GM18502 (cell line): ENCODE measurements at regions not wholly inside any gene's neighbourhood (a gene's known extent, or its start where the extent isn't known, plus 50 kb on each side); places are given as distances from the start of the nearest gene placed in this dataset.
A peak's percentile ranks its signal among the peaks of the same experiment; 100 is the strongest.

Source experiments
- ATAC-seq: cut with Tn5 transposase; IDR thresholded peaks from one replicate; pipeline ENCODE4 v1.9.1; 2021; ENCODE audit warnings: mild to moderate bottlenecking; ENCODE audit not compliant: unreplicated experiment, poor library complexity

DNA sequence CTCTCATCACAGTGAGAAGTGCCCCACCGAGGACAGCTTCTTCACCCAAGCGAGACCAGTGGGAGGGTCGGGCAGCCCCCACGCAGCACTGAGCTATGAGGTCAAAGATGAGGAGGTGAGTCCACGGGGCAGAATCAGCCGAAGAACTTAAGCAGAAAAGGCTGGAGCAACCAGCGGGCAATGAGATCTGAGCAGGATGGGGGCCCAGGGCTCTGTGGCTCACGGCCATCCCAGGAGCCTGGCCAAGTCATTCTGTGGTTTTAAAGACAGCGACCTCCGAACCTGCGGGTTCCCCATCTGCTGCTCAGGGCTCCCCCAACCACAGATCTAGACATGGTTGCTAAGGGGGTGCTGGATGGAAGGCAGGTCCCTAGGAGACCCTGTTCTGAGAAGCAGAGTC is 202.6 kb downstream of the RBFOX3 start:
- no peak for ATAC-seq

DNA sequence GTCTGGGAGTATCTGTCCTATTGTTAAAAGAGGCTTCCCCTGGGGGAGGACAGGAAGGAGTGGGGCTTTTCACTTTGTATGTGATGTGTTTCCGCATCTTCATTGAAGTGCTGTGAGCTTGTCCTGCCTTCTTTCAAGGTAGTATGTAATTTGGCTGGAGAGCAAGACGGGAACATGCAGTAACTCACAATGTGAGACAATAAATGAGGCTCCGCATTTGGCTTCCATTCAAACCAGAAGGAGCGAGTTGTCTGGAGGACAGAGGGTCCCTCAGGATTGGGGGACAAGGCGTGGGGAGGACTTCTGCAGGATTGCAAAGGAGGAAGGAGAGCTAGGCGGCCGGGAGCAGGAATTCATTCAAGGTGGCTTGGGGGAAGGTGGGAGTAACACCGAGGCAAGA is 203.5 kb downstream of the RBFOX3 start:
- ATAC-seq, result no peak

DNA sequence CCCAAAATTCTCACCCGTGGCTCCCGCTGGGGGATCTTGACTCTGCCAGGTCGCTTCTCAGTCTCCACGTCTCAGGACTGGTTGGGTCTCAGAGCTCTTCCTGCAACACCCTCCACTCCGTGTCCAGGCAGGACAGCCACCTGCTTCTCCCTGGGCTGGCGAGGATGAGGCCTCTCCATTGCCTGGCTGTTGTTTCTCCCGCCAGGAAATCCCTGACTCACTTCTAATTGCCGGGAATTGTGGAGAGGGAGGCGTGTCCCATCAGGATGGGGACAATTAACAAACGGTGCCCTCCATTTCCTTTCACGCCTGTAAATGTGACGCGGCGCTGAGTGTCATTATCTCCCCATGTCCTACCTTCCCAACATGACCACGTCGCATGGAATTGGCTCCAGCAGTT is 204.5 kb downstream of the RBFOX3 start:
- ATAC-seq, result no peak

DNA sequence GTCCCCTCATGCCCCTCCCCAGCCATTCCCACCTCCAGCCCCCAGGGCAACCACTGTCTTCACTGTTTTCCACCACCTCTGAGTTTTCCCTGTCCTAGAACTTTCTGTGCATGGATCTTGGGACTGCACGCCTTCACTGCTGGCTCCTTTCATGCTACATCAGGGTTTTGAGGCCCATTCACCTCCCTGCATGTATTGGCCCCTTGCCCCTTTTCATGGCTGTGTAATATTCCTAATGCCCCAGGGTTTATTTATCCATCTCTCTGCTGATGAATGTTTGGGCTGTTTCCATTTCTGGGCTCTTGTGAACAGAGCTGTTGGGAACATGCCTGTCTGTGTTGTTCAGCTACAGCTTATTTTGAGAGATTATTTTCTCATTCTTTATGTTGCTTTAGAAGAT is 205.0 kb downstream of the RBFOX3 start:
- no peak for ATAC-seq

DNA sequence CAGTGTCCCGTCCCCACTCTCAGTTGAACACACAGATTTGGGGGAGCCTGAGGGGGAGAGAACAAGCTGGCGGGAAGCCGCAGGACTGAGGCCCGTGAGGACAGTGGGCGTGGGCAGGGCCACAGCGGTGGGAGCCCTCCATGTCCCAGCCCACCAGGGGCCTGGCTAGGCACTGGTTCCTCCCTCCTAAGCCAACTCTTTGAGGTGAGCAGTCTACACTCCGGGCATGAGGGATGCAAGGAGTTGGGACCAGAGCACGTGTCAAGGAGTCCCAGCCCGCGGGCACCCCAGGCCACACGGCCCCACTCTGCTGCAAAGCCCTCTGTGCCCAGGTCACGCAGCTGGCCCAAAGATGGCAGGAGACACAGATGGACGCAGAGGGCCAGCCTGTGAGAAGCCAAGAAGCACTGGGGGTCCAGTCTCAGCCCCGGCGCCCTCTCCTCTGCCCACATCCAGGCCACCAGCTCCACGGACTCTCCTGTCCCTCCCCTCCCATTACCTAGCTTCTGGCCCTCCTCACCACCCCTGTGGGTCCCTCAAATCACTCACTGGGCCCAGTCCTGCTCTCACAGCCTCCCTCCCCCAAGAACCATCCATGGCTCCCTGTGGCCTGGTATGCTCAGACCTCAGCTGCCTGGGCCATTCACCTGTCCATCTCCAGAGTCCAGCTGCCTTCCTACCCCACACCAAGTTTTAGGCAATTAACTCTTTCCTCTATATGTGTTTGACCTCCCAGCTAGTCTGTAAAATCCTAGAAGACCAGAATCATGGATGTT is 206.5 kb downstream of the RBFOX3 start:
- no peak for ATAC-seq

DNA sequence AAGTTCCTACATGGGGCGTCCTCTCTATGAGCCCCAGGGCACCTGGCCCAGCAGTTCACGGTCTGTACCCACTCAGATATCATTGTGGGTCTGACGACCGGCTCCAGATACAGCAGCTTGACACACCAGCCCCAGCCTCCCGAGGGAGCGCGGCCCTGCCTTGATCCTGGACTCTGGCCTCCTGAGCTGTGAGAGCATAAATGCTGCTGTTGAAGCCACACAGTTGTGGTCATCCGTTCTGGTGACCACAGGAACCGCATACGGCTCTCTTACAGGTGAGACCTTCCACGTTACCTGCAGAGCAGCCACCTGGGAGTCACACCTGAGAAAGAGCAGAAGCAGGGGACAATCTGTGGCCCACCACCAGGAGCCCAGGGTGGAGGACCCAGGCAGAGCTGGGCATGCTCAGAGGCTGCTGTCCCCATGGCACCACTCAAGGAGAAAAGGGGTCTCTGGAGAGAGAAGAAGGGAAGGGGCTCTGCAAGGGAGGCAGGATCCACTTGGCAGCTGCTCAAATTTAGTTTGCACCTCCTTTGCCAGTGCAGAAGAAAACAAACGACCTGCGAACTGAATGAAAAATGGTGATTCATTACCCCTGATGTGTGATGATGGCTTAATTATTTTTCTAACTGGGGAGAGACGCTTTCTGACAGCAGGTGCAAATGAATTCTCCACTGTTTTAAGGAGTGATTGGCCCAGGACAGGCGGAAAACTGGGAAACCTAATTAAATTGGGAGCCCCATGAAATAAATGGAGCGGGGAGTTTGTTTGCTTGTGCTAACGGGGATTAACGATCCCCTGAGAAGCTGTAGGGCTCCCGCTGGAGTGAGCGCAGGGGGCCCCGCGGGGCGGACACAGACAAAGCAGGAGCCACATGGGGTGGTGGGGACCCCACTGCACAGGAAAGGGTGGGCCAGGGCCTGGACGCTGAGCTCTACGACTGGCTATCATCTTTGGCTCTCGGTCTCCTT is 208.9 kb downstream of the RBFOX3 start:
- ATAC-seq, result no peak

DNA sequence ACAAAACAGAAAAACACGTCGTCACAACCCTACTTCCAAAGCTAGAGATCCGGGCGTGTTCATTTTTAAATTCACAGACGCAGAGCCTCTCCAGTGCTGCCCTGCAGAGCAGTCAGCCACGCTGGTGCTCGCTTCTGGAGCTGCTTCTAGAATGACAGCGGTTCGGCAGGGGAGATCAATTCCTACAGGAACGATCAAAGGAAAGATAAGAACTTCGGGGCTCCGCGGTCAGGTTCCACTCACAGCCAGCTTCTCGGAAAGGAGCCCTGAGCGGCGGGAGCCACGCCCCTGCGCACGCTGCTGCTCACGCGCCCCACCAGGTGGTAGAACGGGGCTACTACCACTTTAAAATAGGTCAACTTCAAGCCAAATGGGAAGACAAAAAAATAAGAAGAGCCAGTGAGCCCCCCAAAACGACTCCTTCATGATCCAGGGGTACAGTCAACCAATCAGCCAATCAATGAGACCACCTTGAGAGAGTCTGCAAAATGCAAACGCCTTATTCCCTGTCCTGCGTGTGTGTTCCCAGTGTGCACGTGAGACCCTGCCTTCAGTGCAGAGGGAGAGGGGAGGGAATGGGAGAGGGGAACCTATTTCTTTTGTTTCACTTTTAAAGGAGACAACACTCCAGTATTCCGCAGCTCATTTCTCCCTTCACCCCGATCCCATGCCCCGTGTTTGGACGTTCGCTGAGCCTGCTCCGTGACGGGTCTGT is 209.7 kb downstream of the RBFOX3 start:
- ATAC-seq, result no peak

DNA sequence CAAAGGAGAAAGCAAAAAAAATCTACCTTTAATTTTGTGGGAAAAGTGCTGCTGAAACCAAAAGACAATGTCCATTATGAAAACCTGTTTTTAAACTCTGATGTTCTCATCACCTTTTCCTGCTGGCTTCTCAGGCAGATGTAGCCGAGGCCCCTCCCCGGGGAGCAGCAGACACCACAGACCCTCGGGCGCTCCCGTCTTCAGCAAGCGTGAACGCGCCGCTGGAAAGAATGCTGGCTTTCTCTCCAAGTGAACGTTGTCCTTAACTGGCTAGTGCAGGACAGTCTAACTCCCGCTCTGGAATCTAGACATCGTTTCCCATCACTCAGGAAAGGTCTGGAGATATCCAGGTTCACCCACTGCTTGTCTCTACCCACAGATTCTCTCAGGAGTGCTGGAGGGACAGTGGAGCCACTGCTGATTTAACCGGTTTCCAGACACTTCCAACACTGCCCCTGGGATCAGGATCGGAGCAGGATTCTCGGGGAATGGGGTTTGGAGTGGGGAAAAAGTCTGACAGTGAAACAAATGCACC is 211.2 kb downstream of the RBFOX3 start:
- no peak for ATAC-seq

DNA sequence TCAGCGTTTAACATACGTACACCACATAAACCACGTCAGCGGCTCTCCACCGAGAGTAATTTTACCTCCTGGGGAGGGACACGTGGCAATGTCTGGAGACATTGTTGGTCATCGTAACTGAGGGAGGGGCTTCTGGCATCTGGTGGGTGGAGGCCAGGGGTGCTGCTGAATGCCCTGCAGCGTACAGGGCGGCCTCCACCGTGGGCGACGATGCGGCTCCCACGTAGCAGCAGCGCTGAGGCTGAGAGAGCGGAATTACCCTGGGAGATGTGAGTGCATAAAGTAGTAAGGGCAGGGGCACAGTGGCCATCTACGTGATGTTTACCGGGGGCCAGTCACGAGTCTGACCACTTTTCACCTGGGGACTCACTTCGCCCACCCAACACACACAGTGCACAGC is 212.4 kb downstream of the RBFOX3 start:
- ATAC-seq, result no peak

DNA sequence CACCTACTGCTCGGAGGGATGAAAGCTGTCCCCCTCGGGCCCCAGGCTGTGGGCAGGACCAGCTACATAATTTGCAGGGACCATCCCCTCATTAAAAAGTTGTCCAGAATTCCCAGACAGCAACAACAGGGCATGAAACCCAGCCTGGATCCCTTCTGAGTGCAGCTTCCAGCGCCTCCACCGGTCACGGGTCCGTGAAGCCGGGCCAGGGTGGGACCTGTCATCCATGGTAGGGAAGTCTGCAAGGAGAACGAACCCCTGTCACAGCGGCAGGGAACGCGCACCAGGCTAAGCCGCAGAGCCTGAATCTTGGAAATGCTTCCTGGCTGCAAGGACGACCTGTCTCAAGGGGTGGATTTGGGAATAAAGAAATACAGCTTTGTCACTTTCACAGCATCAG is 214.2 kb downstream of the RBFOX3 start:
- ATAC-seq, result no peak

DNA sequence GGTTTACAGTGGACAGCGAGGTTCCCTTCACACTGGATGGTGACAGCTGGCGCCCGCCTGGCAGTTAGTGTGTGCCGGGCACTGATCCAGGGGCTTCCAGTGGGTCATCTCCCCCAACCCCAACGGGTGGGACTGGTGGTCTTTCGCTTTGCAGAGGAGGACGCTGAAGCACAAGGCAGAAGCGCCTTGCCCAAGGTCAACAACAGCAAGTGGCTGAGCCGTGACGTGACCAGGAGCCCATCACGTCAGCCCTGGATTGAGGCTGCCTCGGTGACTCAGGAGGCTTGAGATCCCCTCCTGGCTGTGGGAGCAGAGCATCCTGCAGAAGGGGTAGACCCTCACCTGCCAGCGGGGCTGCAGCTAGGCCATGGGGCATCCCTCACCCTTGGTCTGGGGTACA is 215.3 kb downstream of the RBFOX3 start:
- ATAC-seq, result no peak

DNA sequence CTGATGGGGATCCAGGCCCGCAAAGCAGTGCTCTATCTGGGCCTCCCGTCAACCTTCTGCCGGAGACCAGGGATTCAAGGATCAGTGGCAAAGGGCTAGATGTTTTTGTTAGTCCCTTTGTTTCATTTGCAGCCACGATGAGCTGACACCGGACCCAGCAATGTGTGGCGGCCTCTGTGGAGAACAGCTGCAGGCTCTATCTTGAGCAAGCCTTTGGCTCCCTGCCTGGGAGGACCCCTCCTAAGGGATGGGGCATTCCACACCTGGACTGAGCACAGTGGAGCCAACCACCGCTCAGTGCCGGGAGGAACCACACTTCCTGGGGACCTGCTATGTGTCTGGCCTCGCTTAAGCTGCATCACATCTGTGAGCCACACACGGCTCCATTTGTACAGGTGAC is 215.8 kb downstream of the RBFOX3 start:
- no peak for ATAC-seq

DNA sequence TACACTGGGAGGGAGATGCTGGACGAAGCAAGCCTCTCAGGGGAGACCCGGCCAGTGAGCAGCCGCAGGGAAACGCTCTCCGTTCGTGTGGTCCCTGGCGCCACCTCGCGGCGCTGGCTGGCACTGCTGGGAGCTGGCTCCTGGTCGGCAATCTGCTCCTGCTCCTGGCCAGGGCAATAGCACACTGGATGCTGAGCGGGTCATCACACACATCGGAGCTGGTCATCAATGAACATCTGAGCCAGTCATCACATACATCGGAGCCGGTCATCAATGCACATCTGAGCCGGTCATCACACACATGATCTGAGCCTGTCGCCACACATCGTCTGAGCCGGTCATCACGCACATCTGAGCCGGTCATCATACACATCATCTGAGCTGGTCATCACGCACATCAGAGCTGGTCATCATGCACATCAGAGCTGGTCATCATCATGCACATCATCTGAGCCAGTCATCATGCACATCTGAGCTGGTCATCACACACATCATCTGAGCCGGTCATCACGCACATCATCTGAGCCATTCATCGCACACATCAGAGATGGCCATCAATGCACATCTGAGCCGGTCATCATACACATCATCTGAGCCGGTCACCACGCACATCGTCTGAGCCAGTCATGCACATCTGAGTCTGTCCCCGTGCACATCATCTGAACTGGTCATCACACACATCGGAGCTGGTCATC is 217.3 kb downstream of the RBFOX3 start:
- peak; percentile 43 for ATAC-seq

DNA sequence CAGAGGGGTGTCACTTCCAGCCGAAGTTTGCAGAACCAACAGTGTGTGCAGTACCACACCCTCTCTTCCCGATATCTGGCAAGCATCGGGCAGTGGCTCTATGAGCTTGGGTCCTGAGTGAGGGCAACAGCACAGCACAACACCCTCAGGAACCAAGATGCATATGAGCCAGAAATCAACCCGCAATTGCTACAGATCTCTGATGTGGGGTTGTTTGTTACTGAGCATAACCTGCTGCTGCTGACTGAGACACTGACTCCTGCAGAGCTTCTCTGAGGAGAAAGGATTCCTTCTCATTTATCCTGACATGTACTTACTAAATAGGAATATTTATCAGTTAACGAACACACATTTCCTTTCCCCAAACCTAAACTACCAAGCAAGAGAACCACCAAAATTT is 218.3 kb downstream of the RBFOX3 start:
- no peak for ATAC-seq

DNA sequence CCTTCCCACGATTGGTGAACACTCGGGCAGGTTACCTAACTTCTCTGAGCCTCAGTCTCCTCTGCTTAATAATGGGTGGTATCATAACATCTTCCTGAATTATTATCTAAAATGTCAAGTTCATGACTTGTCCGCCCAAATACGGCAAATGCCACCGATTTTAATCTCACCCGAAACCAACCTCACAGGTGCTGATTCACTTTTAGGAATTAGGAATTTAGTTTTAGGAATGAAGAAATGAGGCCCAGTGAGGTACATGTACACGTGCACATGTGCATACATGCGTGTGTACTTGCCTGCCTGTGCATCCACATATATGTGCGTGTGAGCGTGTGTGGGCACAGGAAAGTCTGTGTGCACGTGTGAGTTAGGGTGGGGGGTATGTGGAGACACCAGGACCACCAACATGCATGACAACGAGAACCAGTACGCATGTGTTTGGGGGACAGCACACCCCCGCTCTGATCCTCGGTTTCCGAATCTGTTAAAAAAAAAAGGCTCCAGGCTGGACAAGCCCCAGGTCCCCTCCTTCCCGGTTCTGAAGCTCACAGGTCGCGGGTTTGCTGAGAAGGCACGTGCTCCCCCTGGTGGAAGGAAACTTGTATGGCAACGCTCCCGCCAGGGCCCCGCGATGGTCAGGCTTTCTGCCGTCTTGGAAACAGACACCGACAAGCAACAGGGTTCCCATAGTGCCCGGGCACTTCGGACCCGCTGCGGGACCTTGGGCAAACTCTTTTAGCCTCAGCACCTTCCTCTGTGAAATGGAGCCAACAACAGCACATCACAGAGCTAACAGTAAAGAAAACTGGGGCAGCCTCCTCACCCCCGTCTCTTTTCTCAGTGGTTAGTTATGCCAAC is 219.2 kb downstream of the RBFOX3 start:
- ATAC-seq, result no peak

DNA sequence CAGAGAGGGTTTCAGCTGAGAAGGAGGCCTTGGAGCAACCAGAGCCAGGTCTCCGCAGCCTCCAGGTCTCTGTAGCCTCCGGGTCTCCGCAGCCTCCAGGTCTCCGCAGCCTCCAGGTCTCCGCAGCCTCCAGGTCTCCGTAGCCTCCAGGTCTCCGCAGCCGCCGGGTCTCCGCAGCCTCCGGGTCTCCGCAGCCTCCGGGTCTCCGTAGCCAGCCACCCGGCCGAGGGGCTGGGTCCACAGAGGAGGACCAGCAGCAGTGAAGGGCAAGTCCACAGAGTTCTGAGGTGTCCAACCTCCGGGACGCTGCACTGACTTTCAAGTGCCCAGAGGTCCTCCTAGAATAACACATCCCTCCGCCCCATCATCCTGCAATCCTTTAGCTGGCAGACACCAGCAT is 221.0 kb downstream of the RBFOX3 start:
- no peak for ATAC-seq

DNA sequence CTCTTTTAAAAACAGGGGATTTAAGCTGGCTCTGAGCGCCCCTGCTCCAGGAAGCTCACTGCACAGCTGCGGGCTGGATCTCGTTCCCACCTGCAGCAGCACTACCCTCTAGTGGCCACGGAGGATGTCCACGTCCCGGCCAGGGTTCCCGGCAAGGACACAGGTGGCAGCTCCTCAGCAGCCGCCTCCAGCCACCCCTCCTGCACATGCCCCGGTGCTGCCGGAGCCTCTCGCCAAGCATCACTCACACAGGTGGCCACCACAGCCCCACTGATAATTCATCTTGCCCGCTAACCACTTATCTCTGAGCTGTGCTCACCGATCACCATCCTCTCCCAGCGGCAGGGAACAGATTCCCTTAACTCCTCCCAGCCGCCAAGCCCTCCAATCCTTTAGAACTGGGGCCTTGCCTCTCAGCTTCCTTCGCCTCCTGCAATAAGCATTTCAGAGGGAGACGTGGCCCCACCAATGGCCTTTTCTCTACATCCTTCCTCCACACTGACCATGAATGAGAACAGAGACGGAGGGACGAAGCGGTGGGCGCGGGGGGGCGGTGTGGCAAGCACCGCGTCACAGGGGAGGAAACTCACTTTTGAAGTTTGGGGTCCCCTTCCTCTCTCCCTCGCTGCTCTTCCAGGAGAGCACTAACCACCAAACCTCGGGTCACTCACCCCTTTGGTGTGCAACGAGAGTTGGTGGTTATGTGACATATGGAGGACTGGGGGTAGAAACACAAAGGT is 222.1 kb downstream of the RBFOX3 start:
- no peak for ATAC-seq

DNA sequence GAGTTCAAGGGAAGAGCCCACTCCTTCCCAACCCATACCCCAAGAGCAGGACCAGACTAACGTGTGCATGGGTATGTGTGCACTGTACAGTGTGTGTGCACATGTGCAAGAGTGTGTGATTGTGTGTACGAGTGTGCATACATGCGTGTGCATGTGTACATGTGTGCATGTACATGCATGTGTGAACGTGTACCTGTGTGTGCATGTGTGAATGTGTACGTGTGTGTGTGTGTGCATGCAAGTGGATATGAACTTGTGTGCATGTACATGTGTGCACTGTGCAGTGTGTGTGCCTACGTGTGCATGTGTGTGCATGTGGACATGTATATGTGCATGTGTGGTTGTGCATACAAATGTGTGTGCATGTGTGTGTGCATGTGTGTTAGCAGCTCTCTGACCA is 223.1 kb downstream of the RBFOX3 start:
- ATAC-seq, result no peak
